ENCODE measurements at regions not wholly inside any gene's neighbourhood (a gene's known extent, or its start where the extent isn't known, plus 50 kb on each side); places are given as distances from the start of the nearest gene placed in this dataset.

DNA sequence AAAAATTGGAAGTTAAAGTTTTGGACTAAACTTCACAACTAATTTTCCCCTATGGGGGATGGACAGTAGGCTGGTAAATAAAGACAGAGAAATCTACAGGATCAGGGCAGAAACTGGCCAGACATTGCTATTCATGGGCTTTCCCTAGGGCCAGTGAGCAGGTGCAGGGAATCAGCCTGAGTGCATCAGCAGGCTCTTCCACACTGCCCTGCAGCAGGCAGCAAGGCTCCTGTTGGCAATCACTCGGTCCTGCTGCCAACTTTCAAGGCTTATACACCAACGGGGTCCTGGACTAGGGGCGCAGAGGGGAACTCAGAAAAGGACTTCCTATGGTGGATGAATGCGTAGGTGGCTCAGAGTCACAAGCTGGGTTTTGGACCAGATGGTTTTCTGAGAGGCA is 59.8 kb upstream of the NHSL1 start:
- TF ChIP-seq, protein P1, sequence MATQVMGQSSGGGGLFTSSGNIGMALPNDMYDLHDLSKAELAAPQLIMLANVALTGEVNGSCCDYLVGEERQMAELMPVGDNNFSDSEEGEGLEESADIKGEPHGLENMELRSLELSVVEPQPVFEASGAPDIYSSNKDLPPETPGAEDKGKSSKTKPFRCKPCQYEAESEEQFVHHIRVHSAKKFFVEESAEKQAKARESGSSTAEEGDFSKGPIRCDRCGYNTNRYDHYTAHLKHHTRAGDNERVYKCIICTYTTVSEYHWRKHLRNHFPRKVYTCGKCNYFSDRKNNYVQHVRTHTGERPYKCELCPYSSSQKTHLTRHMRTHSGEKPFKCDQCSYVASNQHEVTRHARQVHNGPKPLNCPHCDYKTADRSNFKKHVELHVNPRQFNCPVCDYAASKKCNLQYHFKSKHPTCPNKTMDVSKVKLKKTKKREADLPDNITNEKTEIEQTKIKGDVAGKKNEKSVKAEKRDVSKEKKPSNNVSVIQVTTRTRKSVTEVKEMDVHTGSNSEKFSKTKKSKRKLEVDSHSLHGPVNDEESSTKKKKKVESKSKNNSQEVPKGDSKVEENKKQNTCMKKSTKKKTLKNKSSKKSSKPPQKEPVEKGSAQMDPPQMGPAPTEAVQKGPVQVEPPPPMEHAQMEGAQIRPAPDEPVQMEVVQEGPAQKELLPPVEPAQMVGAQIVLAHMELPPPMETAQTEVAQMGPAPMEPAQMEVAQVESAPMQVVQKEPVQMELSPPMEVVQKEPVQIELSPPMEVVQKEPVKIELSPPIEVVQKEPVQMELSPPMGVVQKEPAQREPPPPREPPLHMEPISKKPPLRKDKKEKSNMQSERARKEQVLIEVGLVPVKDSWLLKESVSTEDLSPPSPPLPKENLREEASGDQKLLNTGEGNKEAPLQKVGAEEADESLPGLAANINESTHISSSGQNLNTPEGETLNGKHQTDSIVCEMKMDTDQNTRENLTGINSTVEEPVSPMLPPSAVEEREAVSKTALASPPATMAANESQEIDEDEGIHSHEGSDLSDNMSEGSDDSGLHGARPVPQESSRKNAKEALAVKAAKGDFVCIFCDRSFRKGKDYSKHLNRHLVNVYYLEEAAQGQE (IDR thresholded peaks at IDR 0.05) = no peak
- TF ChIP-seq HNF4A (conservative IDR thresholded peaks at IDR 0.05) (no peak), FOXA1 (IDR thresholded peaks at IDR 0.05) (no peak), TAF1 (conservative IDR thresholded peaks at IDR 0.05) (no peak)
